ENCODE measurements at regions not wholly inside any gene's neighbourhood (a gene's known extent, or its start where the extent isn't known, plus 50 kb on each side); places are given as distances from the start of the nearest gene placed in this dataset.

DNA sequence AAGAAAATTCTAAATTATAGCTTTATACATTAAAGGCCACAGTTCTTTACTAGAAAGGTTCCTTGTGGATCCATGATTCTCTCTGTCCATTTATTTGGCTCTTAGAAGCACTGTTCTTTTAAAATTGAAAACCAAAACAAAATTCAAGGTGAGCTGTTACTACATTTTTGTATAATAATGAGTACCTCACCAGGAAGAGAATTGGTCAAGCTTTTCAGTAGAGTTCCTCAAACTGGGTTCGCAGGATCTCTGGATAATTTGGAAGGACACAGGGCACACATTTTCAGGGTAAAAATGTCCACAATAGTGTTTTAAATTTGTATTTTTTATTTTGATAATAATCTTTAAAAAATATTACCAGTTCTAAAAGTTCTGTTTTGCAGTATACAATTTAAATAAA lies 93.0 kb downstream of the PPP1R3A start:
- no peaks in the 10 kb centered on the region for H3K27me3 ChIP-seq (ENCODE audit: insufficient read depth, low read length)
- no peaks in the 10 kb centered on the region for H3K9me3 ChIP-seq (ENCODE audit: low read depth, low read length)
- H3K4me2 ChIP-seq (ENCODE audit: insufficient read depth, low read length) = no peak overlapping the region
- DNase-seq (ENCODE audit: insufficient read length, low spot score, missing footprints) = no peak
- no peaks in the 10 kb centered on the region for H3K36me3 ChIP-seq (ENCODE audit: insufficient read depth, low read length)
- H2AFZ ChIP-seq (ENCODE audit: low read length) = no peak overlapping the region
- no peaks in the 10 kb centered on the region for H3K4me1 ChIP-seq (ENCODE audit: insufficient read depth, low read length)
- H4K20me1 ChIP-seq (ENCODE audit: insufficient read depth, low read length) = no peaks in the 10 kb centered on the region
- TF ChIP-seq, protein P1, sequence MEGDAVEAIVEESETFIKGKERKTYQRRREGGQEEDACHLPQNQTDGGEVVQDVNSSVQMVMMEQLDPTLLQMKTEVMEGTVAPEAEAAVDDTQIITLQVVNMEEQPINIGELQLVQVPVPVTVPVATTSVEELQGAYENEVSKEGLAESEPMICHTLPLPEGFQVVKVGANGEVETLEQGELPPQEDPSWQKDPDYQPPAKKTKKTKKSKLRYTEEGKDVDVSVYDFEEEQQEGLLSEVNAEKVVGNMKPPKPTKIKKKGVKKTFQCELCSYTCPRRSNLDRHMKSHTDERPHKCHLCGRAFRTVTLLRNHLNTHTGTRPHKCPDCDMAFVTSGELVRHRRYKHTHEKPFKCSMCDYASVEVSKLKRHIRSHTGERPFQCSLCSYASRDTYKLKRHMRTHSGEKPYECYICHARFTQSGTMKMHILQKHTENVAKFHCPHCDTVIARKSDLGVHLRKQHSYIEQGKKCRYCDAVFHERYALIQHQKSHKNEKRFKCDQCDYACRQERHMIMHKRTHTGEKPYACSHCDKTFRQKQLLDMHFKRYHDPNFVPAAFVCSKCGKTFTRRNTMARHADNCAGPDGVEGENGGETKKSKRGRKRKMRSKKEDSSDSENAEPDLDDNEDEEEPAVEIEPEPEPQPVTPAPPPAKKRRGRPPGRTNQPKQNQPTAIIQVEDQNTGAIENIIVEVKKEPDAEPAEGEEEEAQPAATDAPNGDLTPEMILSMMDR (IDR thresholded peaks at IDR 0.05; ENCODE audit: extremely low read depth, low read depth, low read length) = no peak
- no peak overlapping the region for H3K27ac ChIP-seq (ENCODE audit: low read depth, low read length)
- no peaks in the 10 kb centered on the region for H3K79me2 ChIP-seq (ENCODE audit: insufficient read depth, low read length)
- H3K4me3 ChIP-seq (ENCODE audit: insufficient read depth, low read length) = no peak overlapping the region

DNA sequence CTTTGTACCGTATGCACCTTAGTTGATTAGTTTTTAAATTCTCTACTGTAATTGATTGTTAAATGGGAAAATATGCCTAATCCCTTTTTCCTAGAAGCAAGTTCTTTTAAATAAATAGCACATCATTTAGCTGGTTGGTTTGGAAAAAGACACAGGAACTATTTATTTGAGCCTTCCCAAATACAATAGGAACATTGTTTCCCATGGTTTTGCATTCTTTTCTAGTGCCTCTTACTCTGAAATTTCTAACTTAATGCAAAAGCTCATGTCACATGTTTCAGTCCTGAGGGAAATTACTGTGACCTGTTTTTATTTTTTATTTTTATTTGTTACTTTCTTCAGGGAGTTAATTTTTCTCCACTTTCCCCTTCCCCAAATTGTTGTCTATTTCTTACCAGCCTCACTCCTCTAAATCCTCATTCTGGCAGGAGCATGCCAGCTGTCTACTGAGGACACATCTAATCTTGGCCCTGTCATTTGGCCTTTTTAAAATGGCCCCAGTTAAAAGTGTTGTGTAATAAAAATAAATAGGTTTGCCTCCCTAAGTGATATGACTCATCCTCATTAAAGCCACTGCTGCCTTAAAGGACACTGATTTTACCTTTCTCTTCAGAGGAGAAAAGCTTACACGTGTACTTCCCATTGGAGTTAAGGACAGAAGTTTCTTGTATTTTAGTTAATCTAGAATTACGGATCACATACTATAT lies 94.5 kb downstream of the PPP1R3A start:
- no peaks in the 10 kb centered on the region for H3K9me3 ChIP-seq (ENCODE audit: low read depth, low read length)
- no peaks in the 10 kb centered on the region for H4K20me1 ChIP-seq (ENCODE audit: insufficient read depth, low read length)
- H3K27ac ChIP-seq (ENCODE audit: low read depth, low read length) = no peak overlapping the region
- no peaks in the 10 kb centered on the region for H3K79me2 ChIP-seq (ENCODE audit: insufficient read depth, low read length)
- H3K4me3 ChIP-seq (ENCODE audit: insufficient read depth, low read length) = no peak overlapping the region
- no peak overlapping the region for H3K4me2 ChIP-seq (ENCODE audit: insufficient read depth, low read length)
- H3K4me1 ChIP-seq (ENCODE audit: insufficient read depth, low read length) = no peaks in the 10 kb centered on the region
- no peaks in the 10 kb centered on the region for H3K36me3 ChIP-seq (ENCODE audit: insufficient read depth, low read length)
- H3K27me3 ChIP-seq (ENCODE audit: insufficient read depth, low read length) = no peaks in the 10 kb centered on the region
- TF ChIP-seq, protein P1 (IDR thresholded peaks at IDR 0.05; ENCODE audit: extremely low read depth, low read depth, low read length) = no peak
- H2AFZ ChIP-seq (ENCODE audit: low read length) = no peak overlapping the region
- no peak for DNase-seq (ENCODE audit: insufficient read length, low spot score, missing footprints)

DNA sequence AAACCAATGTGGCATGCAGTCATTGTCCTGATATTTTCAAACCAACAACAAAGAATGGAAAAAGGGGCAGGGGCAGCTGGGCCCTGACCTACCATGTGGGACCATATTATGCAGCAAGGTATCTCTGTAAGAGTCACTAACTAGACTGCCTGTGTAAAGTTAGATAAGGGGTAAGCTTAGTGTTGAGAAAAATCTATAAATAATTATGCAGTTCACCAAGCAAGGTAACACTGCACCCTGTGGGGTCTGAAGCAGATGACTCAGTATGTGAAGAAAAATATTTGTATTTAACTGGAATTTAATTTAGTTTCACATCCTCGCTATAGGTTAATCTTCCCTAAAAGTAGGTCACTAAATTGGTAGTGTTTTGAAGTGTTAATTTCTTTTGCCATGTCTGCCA lies 99.3 kb downstream of the PPP1R3A start:
- H3K4me2 ChIP-seq (ENCODE audit: insufficient read depth, low read length) = no peak overlapping the region

DNA sequence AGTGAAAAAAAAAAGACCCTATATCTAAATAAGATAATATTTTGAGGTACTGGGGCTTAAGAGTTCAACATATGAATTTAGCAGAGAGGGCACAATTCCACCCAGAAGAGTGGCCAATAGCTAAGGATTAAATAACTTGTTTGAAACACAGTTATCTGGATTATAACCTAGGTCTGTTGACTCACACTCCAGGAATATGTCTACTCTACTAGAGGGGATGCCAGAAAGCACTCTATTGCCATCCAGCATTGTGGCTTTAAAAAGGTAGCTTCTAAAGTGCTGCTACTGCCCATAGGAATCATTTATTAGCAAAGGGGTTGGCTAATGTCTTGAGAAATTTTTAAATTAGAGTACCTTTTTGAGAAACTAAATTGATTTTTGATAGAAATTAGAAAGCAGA lies 102.2 kb downstream of the PPP1R3A start:
- Histone ChIP-seq H4K20me1 (ENCODE audit: insufficient read depth, low read length) (no peaks in the 10 kb centered on the region), H3K36me3 (ENCODE audit: insufficient read depth, low read length) (no peaks in the 10 kb centered on the region), H3K27ac (ENCODE audit: low read depth, low read length) (no peak overlapping the region), H2AFZ (ENCODE audit: low read length) (no peak overlapping the region), H3K4me2 (ENCODE audit: insufficient read depth, low read length) (no peak overlapping the region), H3K4me1 (ENCODE audit: insufficient read depth, low read length) (peaks cover 13% of the 10 kb centered on the region), H3K27me3 (ENCODE audit: insufficient read depth, low read length) (no peaks in the 10 kb centered on the region), H3K79me2 (ENCODE audit: insufficient read depth, low read length) (no peaks in the 10 kb centered on the region), H3K4me3 (ENCODE audit: insufficient read depth, low read length) (no peak overlapping the region), H3K9me3 (ENCODE audit: low read depth, low read length) (no peaks in the 10 kb centered on the region)
- DNase-seq (ENCODE audit: insufficient read length, low spot score, missing footprints) = no peak
- TF ChIP-seq, protein P1 (IDR thresholded peaks at IDR 0.05; ENCODE audit: extremely low read depth, low read depth, low read length) = no peak

More for the DNA sequence above, 99.3 kb downstream of the PPP1R3A start:
- Histone ChIP-seq H3K79me2 (ENCODE audit: insufficient read depth, low read length) (no peaks in the 10 kb centered on the region), H3K9me3 (ENCODE audit: low read depth, low read length) (no peaks in the 10 kb centered on the region), H3K27ac (ENCODE audit: low read depth, low read length) (no peak overlapping the region), H2AFZ (ENCODE audit: low read length) (no peak overlapping the region), H3K27me3 (ENCODE audit: insufficient read depth, low read length) (no peaks in the 10 kb centered on the region), H4K20me1 (ENCODE audit: insufficient read depth, low read length) (no peaks in the 10 kb centered on the region), H3K4me3 (ENCODE audit: insufficient read depth, low read length) (no peak overlapping the region), H3K4me1 (ENCODE audit: insufficient read depth, low read length) (no peaks in the 10 kb centered on the region), H3K36me3 (ENCODE audit: insufficient read depth, low read length) (no peaks in the 10 kb centered on the region)
- TF ChIP-seq, protein P1 (IDR thresholded peaks at IDR 0.05; ENCODE audit: extremely low read depth, low read depth, low read length) = no peak
- DNase-seq (ENCODE audit: insufficient read length, low spot score, missing footprints) = no peak
